ENCODE measurements at regions not wholly inside any gene's neighbourhood (a gene's known extent, or its start where the extent isn't known, plus 50 kb on each side); places are given as distances from the start of the nearest gene placed in this dataset.

DNA sequence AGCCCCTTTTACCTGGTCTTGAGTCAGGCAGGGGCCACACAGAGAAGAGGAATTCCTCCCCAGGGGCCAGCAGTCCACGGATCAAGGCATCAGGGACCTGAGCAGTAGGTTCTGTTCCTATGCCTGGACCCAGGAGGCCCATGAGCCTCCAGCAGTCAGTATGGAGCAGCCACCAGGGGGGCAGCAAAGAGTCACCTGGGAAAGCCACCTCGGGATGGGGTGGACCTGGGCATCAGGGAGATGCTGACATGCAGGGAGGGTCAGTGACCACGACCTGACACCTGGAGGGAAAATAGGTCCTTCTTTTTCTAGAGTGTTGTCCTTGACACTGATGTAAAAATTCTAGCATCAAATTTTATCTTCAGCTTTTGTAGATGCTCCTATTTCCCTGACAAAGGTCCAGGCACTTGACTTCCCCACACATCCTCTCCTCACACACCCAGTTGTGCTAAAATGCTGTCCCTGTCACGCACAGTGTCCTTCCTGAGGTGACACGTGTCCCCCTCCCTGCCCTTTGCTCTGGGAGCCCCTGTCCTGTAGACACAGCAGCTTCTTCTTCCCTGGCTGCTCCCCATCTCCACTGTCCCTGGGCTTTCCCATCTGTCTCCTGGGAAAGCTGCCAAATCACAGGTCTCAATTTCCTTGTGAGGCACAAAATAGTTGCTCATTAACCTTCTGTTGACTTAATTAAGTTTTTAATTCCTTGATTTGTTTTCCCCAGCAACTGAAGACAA, 70.0 kb upstream of the IGLL5 start (continued):
- TF ChIP-seq, protein P1, sequence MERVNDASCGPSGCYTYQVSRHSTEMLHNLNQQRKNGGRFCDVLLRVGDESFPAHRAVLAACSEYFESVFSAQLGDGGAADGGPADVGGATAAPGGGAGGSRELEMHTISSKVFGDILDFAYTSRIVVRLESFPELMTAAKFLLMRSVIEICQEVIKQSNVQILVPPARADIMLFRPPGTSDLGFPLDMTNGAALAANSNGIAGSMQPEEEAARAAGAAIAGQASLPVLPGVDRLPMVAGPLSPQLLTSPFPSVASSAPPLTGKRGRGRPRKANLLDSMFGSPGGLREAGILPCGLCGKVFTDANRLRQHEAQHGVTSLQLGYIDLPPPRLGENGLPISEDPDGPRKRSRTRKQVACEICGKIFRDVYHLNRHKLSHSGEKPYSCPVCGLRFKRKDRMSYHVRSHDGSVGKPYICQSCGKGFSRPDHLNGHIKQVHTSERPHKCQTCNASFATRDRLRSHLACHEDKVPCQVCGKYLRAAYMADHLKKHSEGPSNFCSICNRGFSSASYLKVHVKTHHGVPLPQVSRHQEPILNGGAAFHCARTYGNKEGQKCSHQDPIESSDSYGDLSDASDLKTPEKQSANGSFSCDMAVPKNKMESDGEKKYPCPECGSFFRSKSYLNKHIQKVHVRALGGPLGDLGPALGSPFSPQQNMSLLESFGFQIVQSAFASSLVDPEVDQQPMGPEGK (tag by site-specific recombination; IDR thresholded peaks at IDR 0.05): no peak
- no peak for TF ChIP-seq ZNF19 (tag by site-specific recombination; IDR thresholded peaks at IDR 0.05; ENCODE audit: low read depth)
- TF ChIP-seq ZFP69B (tag by site-specific recombination; IDR thresholded peaks at IDR 0.05): no peak
- no peak for TF ChIP-seq ZBTB44 (tag by site-specific recombination; IDR thresholded peaks at IDR 0.05)
- TF ChIP-seq ZNF623 (tag by site-specific recombination; IDR thresholded peaks at IDR 0.05): no peak
- no peak for TF ChIP-seq ZNF324 (tag by site-specific recombination; IDR thresholded peaks at IDR 0.05)
- no peak for TF ChIP-seq ZNF292 (tag by site-specific recombination; IDR thresholded peaks at IDR 0.05; ENCODE audit: borderline replicate concordance, low read depth)
- no peak for TF ChIP-seq ZBTB6 (tag by site-specific recombination; IDR thresholded peaks at IDR 0.05)

- POLR2A ChIA-PET: no interaction called here
- TF ChIP-seq, protein P2, sequence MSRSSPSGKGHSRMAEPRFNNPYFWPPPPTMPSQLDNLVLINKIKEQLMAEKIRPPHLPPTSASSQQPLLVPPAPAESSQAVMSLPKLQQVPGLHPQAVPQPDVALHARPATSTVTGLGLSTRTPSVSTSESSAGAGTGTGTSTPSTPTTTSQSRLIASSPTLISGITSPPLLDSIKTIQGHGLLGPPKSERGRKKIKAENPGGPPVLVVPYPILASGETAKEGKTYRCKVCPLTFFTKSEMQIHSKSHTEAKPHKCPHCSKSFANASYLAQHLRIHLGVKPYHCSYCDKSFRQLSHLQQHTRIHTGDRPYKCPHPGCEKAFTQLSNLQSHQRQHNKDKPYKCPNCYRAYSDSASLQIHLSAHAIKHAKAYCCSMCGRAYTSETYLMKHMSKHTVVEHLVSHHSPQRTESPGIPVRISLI (tag by site-specific recombination; IDR thresholded peaks at IDR 0.05): no peak
- Histone ChIP-seq H3K4me3 (ENCODE audit: low read depth, low read length) (no peak overlapping the region), H3K4me1 (ENCODE audit: control insufficient read depth, insufficient read depth, low read length) (no peaks in the 10 kb centered on the region), H3K9me3 (ENCODE audit: control insufficient read depth, insufficient read depth, low read depth, low read length) (no peaks in the 10 kb centered on the region), H3K27ac (ENCODE audit: extremely low read depth, low read depth, low read length) (no peak overlapping the region), H3K36me3 (ENCODE audit: control insufficient read depth in 2 of 2, insufficient read depth in 1 of 2, low read length in 2 of 2) (no peaks in the 10 kb centered on the region)
- CTCF ChIA-PET: interaction anchor here (0.6 to 2.8 kb wide), 7 partner anchors 8 to 558 kb away, joined by 3 to 9 read pairs (median 3); no protein-coding TSS in a partner anchor
Observed at GRCh38 chr22:22818202-22818538, 69.4 kb upstream of the IGLL5 start.

- no peaks in the 10 kb centered on the region for H3K9me3 ChIP-seq (ENCODE audit: control insufficient read depth, insufficient read depth, low read depth, low read length)
- ChIA-PET CTCF (interaction anchor here (0.6 to 2.8 kb wide), 7 partner anchors 9 to 557 kb away, joined by 3 to 9 read pairs (median 4); no protein-coding TSS in a partner anchor), POLR2A (no interaction called here)
- no peaks in the 10 kb centered on the region for H3K36me3 ChIP-seq (ENCODE audit: control insufficient read depth in 2 of 2, insufficient read depth in 1 of 2, low read length in 2 of 2)
- H3K4me3 ChIP-seq (ENCODE audit: low read depth, low read length): no peak overlapping the region
- H3K4me1 ChIP-seq (ENCODE audit: control insufficient read depth, insufficient read depth, low read length): no peaks in the 10 kb centered on the region
- TF ChIP-seq ZNF266 (tag by site-specific recombination; IDR thresholded peaks at IDR 0.05; ENCODE audit: low read depth) (no peak), ZNF324 (tag by site-specific recombination; IDR thresholded peaks at IDR 0.05) (no peak), ZNF624 (tag by site-specific recombination; IDR thresholded peaks at IDR 0.05) (no peak), ZNF629 (tag by site-specific recombination; IDR thresholded peaks at IDR 0.05) (no peak), ZFP69B (tag by site-specific recombination; IDR thresholded peaks at IDR 0.05) (no peak)
- TF ChIP-seq, protein P3, sequence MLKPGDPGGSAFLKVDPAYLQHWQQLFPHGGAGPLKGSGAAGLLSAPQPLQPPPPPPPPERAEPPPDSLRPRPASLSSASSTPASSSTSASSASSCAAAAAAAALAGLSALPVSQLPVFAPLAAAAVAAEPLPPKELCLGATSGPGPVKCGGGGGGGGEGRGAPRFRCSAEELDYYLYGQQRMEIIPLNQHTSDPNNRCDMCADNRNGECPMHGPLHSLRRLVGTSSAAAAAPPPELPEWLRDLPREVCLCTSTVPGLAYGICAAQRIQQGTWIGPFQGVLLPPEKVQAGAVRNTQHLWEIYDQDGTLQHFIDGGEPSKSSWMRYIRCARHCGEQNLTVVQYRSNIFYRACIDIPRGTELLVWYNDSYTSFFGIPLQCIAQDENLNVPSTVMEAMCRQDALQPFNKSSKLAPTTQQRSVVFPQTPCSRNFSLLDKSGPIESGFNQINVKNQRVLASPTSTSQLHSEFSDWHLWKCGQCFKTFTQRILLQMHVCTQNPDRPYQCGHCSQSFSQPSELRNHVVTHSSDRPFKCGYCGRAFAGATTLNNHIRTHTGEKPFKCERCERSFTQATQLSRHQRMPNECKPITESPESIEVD (tag by site-specific recombination; IDR thresholded peaks at IDR 0.05): no peak
- no peak overlapping the region for H3K27ac ChIP-seq (ENCODE audit: extremely low read depth, low read depth, low read length)
Observed at GRCh38 chr22:22818861-22819855, 68.5 kb upstream of the IGLL5 start.

Data from HEK293 (cell line).